K562 (cell line): ENCODE measurements at regions not wholly inside any gene's neighbourhood (a gene's known extent, or its start where the extent isn't known, plus 50 kb on each side); places are given as distances from the start of the nearest gene placed in this dataset.

Source experiments
- ATAC-seq: fragments of 200-7000 bp; cut with Tn5 transposase; 3 replicates; pipeline ENCODE4 v1.9.1; 2020; ENCODE audit warnings: moderate library complexity
- BruUV-seq: library from RNA; stranded (reverse); fragments of 400-500 nt; replicated peaks from 2 replicates; lab custom pipeline; 2021; lab: Mats Ljungman, UMichigan
- CTCF ChIA-PET: fragments of 300-600 bp; formaldehyde crosslinking; extraction: SDS; loops from one replicate; lab custom pipeline; 2021; ENCODE audit warnings: low intra/inter-chr PET ratio; lab: Yijun Ruan, JAX
- POLR2A ChIA-PET: fragments of 300-600, 350-650 bp; sonication (Branson Sonifier 250); formaldehyde crosslinking; extraction: SDS; loops from one replicate; lab custom pipeline; 2021; ENCODE audit warnings: antibody characterized with exemption, inconsistent platforms; lab: Yijun Ruan, JAX
- DNase-seq, 4 experiments: peaks; one replicate each; pipeline versions ENCODE4 v3.0.0 to v3.0.0-alpha.2; 2011 to 2018; ENCODE audit warnings: low spot score in 3 of 4, mixed read lengths in 3 of 4; ENCODE audit errors: extremely low read depth in 1 of 4
- FAIRE-seq: peaks from 2 replicates; lab custom pipeline; 2011; peaks lifted over from hg19 to GRCh38; lab: Jason Lieb, UNC
- H2AFZ ChIP-seq: 2 replicates; pipeline ENCODE4 v1.6.0; 2011; ENCODE audit warnings: low read depth, low read length, control low read depth, inconsistent platforms
- H3K27ac ChIP-seq: fragments of 200-600 bp; 3 replicates; pipeline ENCODE4 v1.8.0; 2011; ENCODE audit warnings: low read depth, mild to moderate bottlenecking, control low read depth, inconsistent platforms, low read length, moderate library complexity, mixed read lengths; ENCODE audit errors: extremely low read depth
- H3K27me3 ChIP-seq, 2 experiments: fragments of 300-600 bp in 1 of 2; 2 replicates in 1 of 2; 3 replicates in 1 of 2; pipeline versions ENCODE4 v1.6.0 to v1.8.0; 2011; ENCODE audit warnings: inconsistent platforms in 2 of 2, low read length in 2 of 2, mild to moderate bottlenecking in 1 of 2, mixed read lengths in 1 of 2, moderate library complexity in 1 of 2; ENCODE audit not compliant: control insufficient read depth in 2 of 2, insufficient read depth in 2 of 2
- H3K36me3 ChIP-seq: fragments of 300-600 bp; 3 replicates; pipeline ENCODE4 v1.8.0; 2011; ENCODE audit warnings: mild to moderate bottlenecking, low read length, inconsistent platforms; ENCODE audit not compliant: control insufficient read depth, insufficient read depth
- H3K4me1 ChIP-seq, 2 experiments: fragments of 200-600 bp in 1 of 2; replicated peaks in 1 of 2; 2 replicates in 1 of 2; 3 replicates in 1 of 2; pipeline versions ENCODE4 v1.5.1 to v1.8.0; 2011; ENCODE audit warnings: inconsistent platforms in 2 of 2, low read length in 2 of 2, mild to moderate bottlenecking in 1 of 2, mixed read lengths in 1 of 2, moderate library complexity in 1 of 2; ENCODE audit not compliant: control insufficient read depth in 2 of 2, insufficient read depth in 2 of 2
- H3K4me2 ChIP-seq: 2 replicates; pipeline ENCODE4 v1.6.1; 2011; ENCODE audit warnings: low read length, control low read depth, inconsistent platforms, mixed read lengths; ENCODE audit not compliant: insufficient read depth
- H3K4me3 ChIP-seq: fragments of 200-600 bp; sonication (generic), shearing (Covaris generic); 2 replicates; pipeline ENCODE4 v1.5.1; 2016; ENCODE audit warnings: control low read depth, inconsistent platforms
- H3K79me2 ChIP-seq: fragments of 200-600 bp; 3 replicates; pipeline ENCODE4 v1.8.0; 2011; ENCODE audit warnings: low read length, inconsistent platforms; ENCODE audit not compliant: control insufficient read depth, insufficient read depth
- H3K9ac ChIP-seq, 2 experiments: 2 replicates each; pipeline versions ENCODE4 v1.6.0 to v1.6.1; 2011; ENCODE audit warnings: low read depth in 2 of 2, low read length in 2 of 2, control low read depth in 1 of 2, inconsistent platforms in 1 of 2, mild to moderate bottlenecking in 1 of 2, mixed read lengths in 1 of 2; ENCODE audit not compliant: insufficient read depth in 1 of 2
- H3K9me1 ChIP-seq: one replicate; pipeline ENCODE4 v1.6.0; 2011; ENCODE audit warnings: inconsistent platforms, mild to moderate bottlenecking, low read length, moderate library complexity; ENCODE audit not compliant: control insufficient read depth, insufficient read depth
- H3K9me3 ChIP-seq: replicated peaks from 2 replicates; pipeline ENCODE4 v1.5.1; 2011; ENCODE audit warnings: low read depth, low read length, inconsistent platforms; ENCODE audit not compliant: control insufficient read depth, insufficient read depth
- H4K20me1 ChIP-seq: replicated peaks from 2 replicates; pipeline ENCODE4 v1.6.1; 2011; ENCODE audit warnings: low read length, inconsistent platforms, mixed read lengths; ENCODE audit not compliant: control insufficient read depth, insufficient read depth
- IRF2 ChIP-seq: sonication (generic); formaldehyde crosslinking; IDR thresholded peaks from 2 replicates; pipeline ENCODE4 v1.8.1; 2022; ENCODE audit warnings: mild to moderate bottlenecking, missing genetic modification reagents
- MXD1 ChIP-seq: fragments of 250-450 bp; sonication (Bioruptor Pico); IDR thresholded peaks from 2 replicates; pipeline ENCODE4 v1.8.0; 2021; ENCODE audit warnings: borderline replicate concordance, mild to moderate bottlenecking, moderate library complexity; ENCODE audit not compliant: poor library complexity, severe bottlenecking
- NFIC ChIP-seq: fragments of 450-650 bp; IDR thresholded peaks from 2 replicates; pipeline ENCODE4 v1.6.1; 2017; ENCODE audit warnings: mild to moderate bottlenecking, inconsistent platforms
- SNRNP70 ChIP-seq: fragments of 200-400 bp; formaldehyde crosslinking; optimal IDR thresholded peaks from 2 replicates; pipeline ENCODE3; 2017; ENCODE audit warnings: low read depth, low read length
- TFAM ChIP-seq: fragments of 250-450 bp; sonication (Bioruptor Pico); conservative IDR thresholded peaks from 2 replicates; pipeline ENCODE4 v1.5.0; 2021; ENCODE audit warnings: mild to moderate bottlenecking, moderate library complexity
- WGBS: fragments of 100-300 bp; shearing (Covaris generic); methylation state at CpG from one replicate; pipeline ENCODE4 v1.1.6; 2016; ENCODE audit warnings: low coverage, mixed read lengths; ENCODE audit not compliant: insufficient coverage; ENCODE audit errors: missing lambda C conversion rate; 5-methylcytosine and 5-hydroxymethylcytosine counted together
- in situ Hi-C: fragments of 300-500 bp; cut with MboI; formaldehyde crosslinking; loops from 4 replicates; pipeline ENCODE4 v1.15.0; 2018; ENCODE audit warnings: inconsistent platforms, mixed read lengths
- intact Hi-C: fragments of 100-400 bp; cut with micrococcal nuclease; formaldehyde crosslinking; loops from 2 replicates; pipeline ENCODE4 v1.14.2; 2022

DNA sequence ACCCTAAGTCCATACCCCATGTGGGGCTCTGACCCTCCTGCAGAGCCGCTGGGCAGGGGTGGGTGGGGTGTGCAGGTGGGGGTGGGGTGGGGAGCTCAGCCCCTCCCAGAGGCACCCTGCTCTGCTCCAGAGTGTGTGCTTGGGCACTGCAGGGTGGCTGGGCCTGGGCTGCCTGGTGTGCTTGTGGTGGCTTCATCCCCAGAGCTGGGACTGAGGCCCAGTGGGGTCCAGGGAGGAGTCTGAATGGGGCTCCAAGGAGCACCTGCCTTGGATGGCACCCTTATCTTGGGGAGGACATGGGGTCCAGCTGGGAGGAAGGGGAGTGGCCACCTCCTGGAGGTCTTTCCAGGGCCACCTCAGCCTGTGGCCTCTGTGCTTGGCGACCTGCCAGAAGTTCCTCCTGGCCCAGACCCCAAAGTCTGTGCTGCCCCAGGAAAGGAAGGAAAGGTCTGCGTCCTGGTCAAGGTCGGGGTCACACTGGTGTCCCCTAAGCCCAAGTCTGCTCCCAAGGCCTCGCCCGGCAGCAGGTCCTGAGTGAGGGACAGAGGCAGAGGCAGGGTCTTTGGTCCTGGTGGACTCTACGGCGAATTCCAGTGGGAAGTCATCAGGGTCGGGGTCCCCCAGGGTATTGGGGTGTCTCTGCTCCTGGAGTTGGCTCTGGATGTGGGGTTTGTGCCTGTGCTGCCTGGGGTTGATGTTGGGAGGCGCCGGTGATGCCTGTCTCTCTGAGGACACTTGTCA is 373.4 kb downstream of the TMEM121 start:
- Histone ChIP-seq H3K27me3 (no peaks in the 10 kb centered on the region; a peak in 1 of 5 replicates), H3K9ac (no peak overlapping the region), H2AFZ (no peak overlapping the region), H3K9me3 (no peaks in the 10 kb centered on the region), H4K20me1 (no peaks in the 10 kb centered on the region), H3K27ac (no peak overlapping the region), H3K4me2 (no peak overlapping the region), H3K79me2 (no peaks in the 10 kb centered on the region), H3K4me3 (no peak overlapping the region), H3K9me1 (no peaks in the 10 kb centered on the region), H3K36me3 (no peaks in the 10 kb centered on the region), H3K4me1 (no peaks in the 10 kb centered on the region)
- TF ChIP-seq TFAM (CRISPR knock-in tag) (no peak), NFIC (peak; percentile 48; the same call in 1 of the 2 replicates)
- ChIA-PET POLR2A (no interaction called here), CTCF (no interaction called here)
- no TSS peak for BruUV-seq
- in situ Hi-C loops (no loop called here), intact Hi-C loops (no loop called here)
- ATAC-seq (no peak), FAIRE-seq (no peak), DNase-seq (peak in 3 of 4 experiments; percentile 2 to 3 (median 3))
- WGBS = 3% methylated on average over 8 of the region's 11 CpGs

- no peak overlapping the region for H3K4me2 ChIP-seq
- H3K4me1 ChIP-seq = no peaks in the 10 kb centered on the region
- in situ Hi-C loops = no loop called here
- no peaks in the 10 kb centered on the region for H3K36me3 ChIP-seq
- H3K9ac ChIP-seq = no peak overlapping the region
- H3K9me3 ChIP-seq = no peaks in the 10 kb centered on the region
- H3K79me2 ChIP-seq = no peaks in the 10 kb centered on the region
- TF ChIP-seq IRF2 (CRISPR knock-in tag) (no peak), MXD1 (no peak), SNRNP70 (no peak)
- TF ChIP-seq, all 486 proteins: peak for 0
- ATAC-seq (no peak), FAIRE-seq (no peak), DNase-seq (peak in 3 of 4 experiments; percentile 1 to 2 (median 1))
- H2AFZ ChIP-seq = no peak overlapping the region
- WGBS = 1% methylated on average over 18 of the region's 30 CpGs
- ChIA-PET CTCF (no interaction called here), POLR2A (no interaction called here)
- intact Hi-C loops = no loop called here
- no peaks in the 10 kb centered on the region for H4K20me1 ChIP-seq
- no peak overlapping the region for H3K27ac ChIP-seq
- H3K27me3 ChIP-seq = no peaks in the 10 kb centered on the region; a peak in 1 of 5 replicates
- H3K9me1 ChIP-seq = no peaks in the 10 kb centered on the region
- no peak overlapping the region for H3K4me3 ChIP-seq
- no TSS peak for BruUV-seq
Observed at GRCh38 chr14:105900398-105901160, 374.2 kb downstream of the TMEM121 start.
